ENCODE measurements at regions not wholly inside any gene's neighbourhood (a gene's known extent, or its start where the extent isn't known, plus 50 kb on each side); places are given as distances from the start of the nearest gene placed in this dataset.

DNA sequence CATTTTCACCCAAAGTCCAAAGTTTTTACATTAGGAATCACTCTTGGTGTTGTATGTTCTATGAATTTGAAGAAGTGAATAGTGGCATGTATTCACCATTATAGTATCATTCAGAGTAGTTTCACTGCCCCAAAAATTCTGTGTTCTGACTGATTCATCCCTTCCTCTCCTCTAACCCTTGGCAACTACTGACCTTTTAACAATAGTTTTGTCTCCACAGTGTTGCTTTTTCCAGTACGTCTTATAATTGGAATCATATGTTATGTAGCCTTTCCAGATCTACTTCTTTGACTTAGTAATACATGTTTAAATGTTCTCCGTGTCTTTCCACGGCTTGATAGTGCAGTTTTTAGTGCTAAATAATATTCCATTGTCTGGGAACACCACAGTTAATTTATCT is 379.0 kb upstream of the SGO1 start (continued):
- TF ChIP-seq RXRA (IDR thresholded peaks at IDR 0.05; ENCODE audit: insufficient read depth, low read depth, low read length) (no peak), HDAC6 (IDR thresholded peaks at IDR 0.05; ENCODE audit: low read depth, low read length) (no peak), TAF1 (IDR thresholded peaks at IDR 0.05; ENCODE audit: low read depth, low read length) (no peak), KDM4A (IDR thresholded peaks at IDR 0.05; ENCODE audit: low read depth, low read length, severe bottlenecking) (no peak), SIX5 (IDR thresholded peaks at IDR 0.05; ENCODE audit: low read depth, low read length) (no peak)
